K562 (cell line): ENCODE measurements at regions not wholly inside any gene's neighbourhood (a gene's known extent, or its start where the extent isn't known, plus 50 kb on each side); places are given as distances from the start of the nearest gene placed in this dataset.

Experiments used
- ATAC-seq: fragments of 200-7000 bp; cut with Tn5 transposase; 3 replicates; pipeline ENCODE4 v1.9.1; 2020; ENCODE audit warnings: moderate library complexity
- BruUV-seq: library from RNA; stranded (reverse); fragments of 400-500 nt; replicated peaks from 2 replicates; lab custom pipeline; 2021; lab: Mats Ljungman, UMichigan
- CTCF ChIA-PET: fragments of 300-600 bp; formaldehyde crosslinking; extraction: SDS; loops from one replicate; lab custom pipeline; 2021; ENCODE audit warnings: low intra/inter-chr PET ratio; lab: Yijun Ruan, JAX
- POLR2A ChIA-PET: fragments of 300-600, 350-650 bp; sonication (Branson Sonifier 250); formaldehyde crosslinking; extraction: SDS; loops from one replicate; lab custom pipeline; 2021; ENCODE audit warnings: antibody characterized with exemption, inconsistent platforms; lab: Yijun Ruan, JAX
- DNase-seq, 4 experiments: peaks; one replicate each; pipeline versions ENCODE4 v3.0.0 to v3.0.0-alpha.2; 2011 to 2018; ENCODE audit warnings: low spot score in 3 of 4, mixed read lengths in 3 of 4; ENCODE audit errors: extremely low read depth in 1 of 4
- FAIRE-seq: peaks from 2 replicates; lab custom pipeline; 2011; peaks lifted over from hg19 to GRCh38; lab: Jason Lieb, UNC
- H2AFZ ChIP-seq: 2 replicates; pipeline ENCODE4 v1.6.0; 2011; ENCODE audit warnings: low read depth, low read length, control low read depth, inconsistent platforms
- H3K27ac ChIP-seq: fragments of 200-600 bp; 3 replicates; pipeline ENCODE4 v1.8.0; 2011; ENCODE audit warnings: low read depth, mild to moderate bottlenecking, control low read depth, inconsistent platforms, low read length, moderate library complexity, mixed read lengths; ENCODE audit errors: extremely low read depth
- H3K27me3 ChIP-seq, 2 experiments: fragments of 300-600 bp in 1 of 2; 2 replicates in 1 of 2; 3 replicates in 1 of 2; pipeline versions ENCODE4 v1.6.0 to v1.8.0; 2011; ENCODE audit warnings: inconsistent platforms in 2 of 2, low read length in 2 of 2, mild to moderate bottlenecking in 1 of 2, mixed read lengths in 1 of 2, moderate library complexity in 1 of 2; ENCODE audit not compliant: control insufficient read depth in 2 of 2, insufficient read depth in 2 of 2
- H3K36me3 ChIP-seq: fragments of 300-600 bp; 3 replicates; pipeline ENCODE4 v1.8.0; 2011; ENCODE audit warnings: mild to moderate bottlenecking, low read length, inconsistent platforms; ENCODE audit not compliant: control insufficient read depth, insufficient read depth
- H3K4me1 ChIP-seq, 2 experiments: fragments of 200-600 bp in 1 of 2; replicated peaks in 1 of 2; 2 replicates in 1 of 2; 3 replicates in 1 of 2; pipeline versions ENCODE4 v1.5.1 to v1.8.0; 2011; ENCODE audit warnings: inconsistent platforms in 2 of 2, low read length in 2 of 2, mild to moderate bottlenecking in 1 of 2, mixed read lengths in 1 of 2, moderate library complexity in 1 of 2; ENCODE audit not compliant: control insufficient read depth in 2 of 2, insufficient read depth in 2 of 2
- H3K4me2 ChIP-seq: 2 replicates; pipeline ENCODE4 v1.6.1; 2011; ENCODE audit warnings: low read length, control low read depth, inconsistent platforms, mixed read lengths; ENCODE audit not compliant: insufficient read depth
- H3K4me3 ChIP-seq: fragments of 200-600 bp; sonication (generic), shearing (Covaris generic); 2 replicates; pipeline ENCODE4 v1.5.1; 2016; ENCODE audit warnings: control low read depth, inconsistent platforms
- H3K79me2 ChIP-seq: fragments of 200-600 bp; 3 replicates; pipeline ENCODE4 v1.8.0; 2011; ENCODE audit warnings: low read length, inconsistent platforms; ENCODE audit not compliant: control insufficient read depth, insufficient read depth
- H3K9ac ChIP-seq, 2 experiments: 2 replicates each; pipeline versions ENCODE4 v1.6.0 to v1.6.1; 2011; ENCODE audit warnings: low read depth in 2 of 2, low read length in 2 of 2, control low read depth in 1 of 2, inconsistent platforms in 1 of 2, mild to moderate bottlenecking in 1 of 2, mixed read lengths in 1 of 2; ENCODE audit not compliant: insufficient read depth in 1 of 2
- H3K9me1 ChIP-seq: one replicate; pipeline ENCODE4 v1.6.0; 2011; ENCODE audit warnings: inconsistent platforms, mild to moderate bottlenecking, low read length, moderate library complexity; ENCODE audit not compliant: control insufficient read depth, insufficient read depth
- H3K9me3 ChIP-seq: replicated peaks from 2 replicates; pipeline ENCODE4 v1.5.1; 2011; ENCODE audit warnings: low read depth, low read length, inconsistent platforms; ENCODE audit not compliant: control insufficient read depth, insufficient read depth
- H4K20me1 ChIP-seq: replicated peaks from 2 replicates; pipeline ENCODE4 v1.6.1; 2011; ENCODE audit warnings: low read length, inconsistent platforms, mixed read lengths; ENCODE audit not compliant: control insufficient read depth, insufficient read depth
- ASH1L ChIP-seq: fragments of 450-650 bp; IDR thresholded peaks from 2 replicates; pipeline ENCODE4 v1.6.1; 2018; ENCODE audit warnings: borderline replicate concordance, mild to moderate bottlenecking, low read depth; ENCODE audit not compliant: partially characterized antibody
- BCLAF1 ChIP-seq, 2 experiments: fragments of 450-650 bp in 1 of 2; IDR thresholded peaks; 2 replicates each; pipeline ENCODE4 v1.6.1; 2011 to 2017; ENCODE audit warnings: low read depth in 2 of 2, antibody characterized with exemption in 1 of 2, borderline replicate concordance in 1 of 2, low read length in 1 of 2, mild to moderate bottlenecking in 1 of 2, mixed read lengths in 1 of 2; ENCODE audit not compliant: control insufficient read depth in 1 of 2
- CHD1 ChIP-seq: fragments of 200-600 bp; sonication (generic); IDR thresholded peaks from one replicate; pipeline ENCODE4 v1.6.1; 2012; ENCODE audit warnings: mild to moderate bottlenecking, moderate library complexity, low read length, inconsistent platforms
- ZNF512 ChIP-seq: IDR thresholded peaks from 2 replicates; pipeline ENCODE4 v1.6.1; 2016; ENCODE audit warnings: missing genetic modification characterization, missing compliant biosample characterization
- WGBS: fragments of 100-300 bp; shearing (Covaris generic); methylation state at CpG from one replicate; pipeline ENCODE4 v1.1.6; 2016; ENCODE audit warnings: low coverage, mixed read lengths; ENCODE audit not compliant: insufficient coverage; ENCODE audit errors: missing lambda C conversion rate; 5-methylcytosine and 5-hydroxymethylcytosine counted together
- in situ Hi-C: fragments of 300-500 bp; cut with MboI; formaldehyde crosslinking; loops from 4 replicates; pipeline ENCODE4 v1.15.0; 2018; ENCODE audit warnings: inconsistent platforms, mixed read lengths
- intact Hi-C: fragments of 100-400 bp; cut with micrococcal nuclease; formaldehyde crosslinking; loops from 2 replicates; pipeline ENCODE4 v1.14.2; 2022

- TF ChIP-seq BCLAF1 (IDR thresholded peaks at IDR 0.05; ENCODE audit: borderline replicate concordance in 1 of 2, control insufficient read depth in 1 of 2, low read depth in 2 of 2, low read length in 1 of 2) = no peak
- no peak for TF ChIP-seq ZNF512 (tag)
Measured at GRCh38 chr1:177568622-177569021, 397.9 kb downstream of the BRINP2 start (continued).

DNA sequence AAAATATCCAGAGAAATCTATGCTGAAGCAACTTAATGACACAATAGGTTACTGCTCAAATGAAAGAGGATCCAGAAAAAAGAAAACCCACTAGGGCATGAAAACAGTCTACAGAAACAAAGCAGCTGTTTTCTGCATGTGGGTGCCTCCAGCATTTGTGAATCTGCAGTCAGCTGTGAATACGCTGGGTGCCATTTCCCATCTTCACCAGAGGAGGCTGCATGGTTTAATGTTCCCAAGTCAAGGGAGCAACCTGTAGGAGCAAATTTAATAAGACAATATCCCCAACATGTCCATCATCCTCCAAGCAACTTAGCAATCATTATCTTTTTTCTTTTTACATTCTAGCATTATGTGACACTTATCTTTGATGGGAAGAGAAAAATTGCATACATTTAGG lies 396.6 kb downstream of the BRINP2 start:
- H2AFZ ChIP-seq = no peak overlapping the region
- BruUV-seq = no TSS peak
- POLR2A ChIA-PET = no interaction called here
- FAIRE-seq (no peak), DNase-seq (no peak), ATAC-seq (no peak)
- no peaks in the 10 kb centered on the region for H3K4me1 ChIP-seq
- no peak overlapping the region for H3K4me3 ChIP-seq
- H3K27ac ChIP-seq = no peak overlapping the region
- TF ChIP-seq CHD1 (no peak), ASH1L (no peak)
- no peaks in the 10 kb centered on the region for H3K36me3 ChIP-seq
- no peaks in the 10 kb centered on the region for H3K79me2 ChIP-seq
- H4K20me1 ChIP-seq = no peaks in the 10 kb centered on the region
- H3K4me2 ChIP-seq = no peak overlapping the region
- no peaks in the 10 kb centered on the region for H3K27me3 ChIP-seq
- in situ Hi-C loops = no loop called here
- intact Hi-C loops = no loop called here
- CTCF ChIA-PET = no interaction called here
- 0 out of 2 replicates have a peak, but pooled peaks cover 2% of the 10 kb centered on the region for H3K9me3 ChIP-seq
- H3K9ac ChIP-seq = no peak overlapping the region
- 5% methylated on average over 1 of the region's 1 CpG for WGBS
- no peaks in the 10 kb centered on the region for H3K9me1 ChIP-seq
